Uterus (tissue), 3 donors: ENCODE measurements at regions not wholly inside any gene's neighbourhood (a gene's known extent, or its start where the extent isn't known, plus 50 kb on each side); places are given as distances from the start of the nearest gene placed in this dataset.

ENCODE experiments used
- DNase-seq, 2 donors: peaks; one replicate each; pipeline ENCODE4 v3.0.0-alpha.2; 2019 to 2020
- H3K27ac ChIP-seq, 2 donors: fragments of 200-600 bp; sonication (generic); 1 replicate in 1 of 2; 2 replicates in 1 of 2; pipeline ENCODE4 v1.5.1; 2016 to 2018
- H3K27me3 ChIP-seq, 2 donors: fragments of 200-600 bp; sonication (generic); one replicate each; pipeline ENCODE4 v1.5.1; 2018 to 2019; ENCODE audit warnings: control low read depth in 1 of 2
- H3K36me3 ChIP-seq, 2 donors: fragments of 200-600 bp; sonication (generic); one replicate each; pipeline ENCODE4 v1.5.1; 2019; ENCODE audit warnings: control low read depth in 1 of 2
- H3K4me1 ChIP-seq, 2 donors: fragments of 200-600 bp; sonication (generic); one replicate each; pipeline ENCODE4 v1.5.1; 2018 to 2019; ENCODE audit warnings: control low read depth in 1 of 2
- H3K4me3 ChIP-seq, 2 donors: fragments of 200-600 bp; sonication (generic); 1 replicate in 1 of 2; 2 replicates in 1 of 2; pipeline ENCODE4 v1.5.1; 2018 to 2019; ENCODE audit warnings: mild to moderate bottlenecking in 1 of 2
- H3K9me3 ChIP-seq, 2 donors: fragments of 200-600 bp; sonication (generic); one replicate each; pipeline ENCODE4 v1.5.1; 2019; ENCODE audit warnings: control low read depth in 1 of 2
- CTCF ChIP-seq, 4 experiments: fragments of 200-600 bp in 2 of 4; fragments of 450-650 bp in 2 of 4; sonication (generic) in 2 of 4; IDR thresholded peaks; one replicate each; pipeline ENCODE4 v1.5.1; 2016 to 2019; ENCODE audit warnings: antibody characterized with exemption in 4 of 4, mild to moderate bottlenecking in 2 of 4, moderate library complexity in 1 of 4
- POLR2A ChIP-seq, 2 donors: fragments of 450-650 bp; IDR thresholded peaks; one replicate each; pipeline ENCODE4 v1.6.1; 2016; ENCODE audit warnings: antibody characterized with exemption in 2 of 2, mild to moderate bottlenecking in 1 of 2, moderate library complexity in 1 of 2
- intact Hi-C: fragments of 100-400 bp; cut with DNase I; formaldehyde crosslinking; loops from one replicate; pipeline ENCODE4 v1.15.1; 2023; ENCODE audit warnings: low total_unique reads
- donor health status: DM: yes; HTN: yes; CAD: no.

DNA sequence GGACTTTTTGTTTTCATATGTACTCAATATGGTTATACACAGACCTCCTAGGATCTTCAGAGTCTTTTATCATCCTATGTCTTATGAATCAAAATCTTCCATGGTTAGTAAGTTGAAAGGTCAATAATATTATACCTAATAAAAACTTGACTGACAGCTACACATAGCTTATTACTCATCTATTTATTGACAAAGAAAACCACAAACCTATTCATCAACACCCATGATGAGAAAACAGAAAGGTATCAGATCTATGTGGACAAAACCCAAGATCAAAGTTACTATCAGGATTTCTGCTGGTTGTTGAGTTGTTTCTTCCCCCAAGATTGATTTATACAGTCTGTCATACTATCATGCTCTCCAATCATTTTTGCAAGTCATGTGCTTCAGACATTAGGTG lies 460.1 kb upstream of the MANEA start:
- no peak overlapping the region for H3K4me3 ChIP-seq
- H3K36me3 ChIP-seq: no peaks in the 10 kb centered on the region
- TF ChIP-seq POLR2A (IDR thresholded peaks at IDR 0.05): no peak
- no peak for TF ChIP-seq CTCF (IDR thresholded peaks at IDR 0.05)
- DNase-seq: no peak
- no peak overlapping the region for H3K27ac ChIP-seq
- H3K4me1 ChIP-seq: no peaks in the 10 kb centered on the region
- H3K9me3 ChIP-seq: no peaks in the 10 kb centered on the region
- intact Hi-C loops: no loop called here
- no peaks in the 10 kb centered on the region for H3K27me3 ChIP-seq

GRCh38 chr6:95119927-95120326 lies 457.4 kb upstream of the MANEA start:
- no peak for DNase-seq
- Histone ChIP-seq H3K36me3 (no peaks in the 10 kb centered on the region), H3K27ac (no peak overlapping the region), H3K9me3 (no peaks in the 10 kb centered on the region), H3K27me3 (no peaks in the 10 kb centered on the region), H3K4me3 (no peak overlapping the region), H3K4me1 (no peaks in the 10 kb centered on the region)
- intact Hi-C loops: no loop called here
- no peak for TF ChIP-seq POLR2A (IDR thresholded peaks at IDR 0.05)
- no peak for TF ChIP-seq CTCF (IDR thresholded peaks at IDR 0.05)

DNA sequence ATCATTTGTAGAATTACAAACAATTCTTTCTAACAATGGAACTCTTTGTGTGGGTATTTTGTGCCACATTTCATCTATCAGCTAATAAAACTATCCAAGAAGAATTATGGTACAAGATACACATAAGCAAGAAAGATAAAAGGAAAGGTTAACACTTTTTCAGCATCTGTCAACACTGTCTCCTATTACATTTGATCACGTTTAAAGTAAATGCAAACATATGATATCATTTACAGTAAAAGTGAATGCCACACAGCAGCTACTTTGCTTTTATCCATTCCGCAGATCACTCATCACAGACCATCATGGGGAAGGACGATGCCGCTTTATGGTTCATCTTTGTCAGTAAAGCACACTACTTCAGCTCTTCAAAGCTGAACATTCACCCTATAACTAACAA lies 456.4 kb upstream of the MANEA start:
- H3K27ac ChIP-seq: no peak overlapping the region
- H3K9me3 ChIP-seq: no peaks in the 10 kb centered on the region
- no peak overlapping the region for H3K4me3 ChIP-seq
- no peaks in the 10 kb centered on the region for H3K36me3 ChIP-seq
- intact Hi-C loops: no loop called here
- TF ChIP-seq CTCF (IDR thresholded peaks at IDR 0.05) (no peak), POLR2A (IDR thresholded peaks at IDR 0.05) (no peak)
- DNase-seq: no peak
- no peaks in the 10 kb centered on the region for H3K4me1 ChIP-seq
- H3K27me3 ChIP-seq: no peaks in the 10 kb centered on the region

GRCh38 chr6:95127261-95127660 lies 450.1 kb upstream of the MANEA start:
- Histone ChIP-seq H3K4me1 (no peaks in the 10 kb centered on the region), H3K27me3 (no peaks in the 10 kb centered on the region), H3K4me3 (no peak overlapping the region), H3K36me3 (no peaks in the 10 kb centered on the region), H3K9me3 (no peaks in the 10 kb centered on the region), H3K27ac (no peak overlapping the region)
- TF ChIP-seq CTCF (IDR thresholded peaks at IDR 0.05): no peak
- no peak for TF ChIP-seq POLR2A (IDR thresholded peaks at IDR 0.05)
- intact Hi-C loops: no loop called here
- DNase-seq: no peak

- Histone ChIP-seq H3K27ac (no peak overlapping the region), H3K36me3 (no peaks in the 10 kb centered on the region), H3K27me3 (no peaks in the 10 kb centered on the region), H3K4me1 (no peaks in the 10 kb centered on the region), H3K9me3 (no peaks in the 10 kb centered on the region), H3K4me3 (no peak overlapping the region)
- intact Hi-C loops: no loop called here
- TF ChIP-seq CTCF (IDR thresholded peaks at IDR 0.05) (no peak), POLR2A (IDR thresholded peaks at IDR 0.05) (no peak)
- no peak for DNase-seq
Observed at GRCh38 chr6:95128439-95128838, 448.9 kb upstream of the MANEA start.
